Epithelial cell of prostate (primary cell): ENCODE measurements at regions not wholly inside any gene's neighbourhood (a gene's known extent, or its start where the extent isn't known, plus 50 kb on each side); places are given as distances from the start of the nearest gene placed in this dataset.

Experiments
- DNase-seq: peaks from one replicate; pipeline ENCODE4 v3.0.0-alpha.2; 2011; ENCODE audit warnings: low read depth, low spot score
- H3K27ac ChIP-seq: fragments of 450-650 bp; 2 replicates; pipeline ENCODE4 v1.5.1; 2017; ENCODE audit warnings: mild to moderate bottlenecking

DNA sequence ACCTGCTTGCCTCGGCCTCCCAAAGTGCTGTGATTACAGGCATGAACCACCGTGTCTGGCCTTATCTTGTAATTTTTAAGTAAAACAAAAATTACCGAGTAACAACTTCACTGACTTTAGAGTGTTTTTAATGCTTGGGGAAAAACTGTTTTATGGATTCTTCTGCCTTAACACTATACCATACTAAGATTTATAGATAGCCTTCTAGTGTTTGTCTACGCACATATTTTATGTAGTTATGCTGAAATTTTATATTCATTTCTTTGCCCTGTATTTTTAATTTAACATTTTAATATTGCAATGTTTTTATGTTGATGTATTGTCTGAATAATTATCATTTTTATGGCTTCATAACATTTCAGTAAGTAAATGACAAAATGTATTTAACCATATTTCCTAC lies 96.4 kb upstream of the FTMT start:
- DNase-seq, result no peak

DNA sequence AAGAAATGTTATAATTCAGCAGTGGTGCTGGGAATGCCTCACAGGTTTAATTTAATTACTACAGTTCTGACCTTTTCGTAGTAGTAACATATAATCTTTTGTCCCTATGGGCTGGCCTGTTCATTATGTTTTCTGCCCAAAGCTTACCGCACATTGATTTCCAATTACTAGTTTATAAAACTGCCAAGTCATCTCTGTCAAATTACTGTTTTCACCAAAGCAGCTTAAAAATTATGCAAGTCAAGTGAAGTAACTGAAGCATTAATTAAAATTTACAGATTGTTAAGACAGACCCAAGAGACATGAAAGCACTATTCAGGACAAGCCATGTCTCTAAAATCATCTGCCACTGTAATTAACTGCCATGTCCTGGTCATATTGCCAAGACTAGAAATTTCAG lies 93.9 kb upstream of the FTMT start:
- no peak overlapping the region for H3K27ac ChIP-seq
- DNase-seq, result no peak

More for the DNA sequence above, 96.4 kb upstream of the FTMT start:
- H3K27ac ChIP-seq, result no peak overlapping the region

DNA sequence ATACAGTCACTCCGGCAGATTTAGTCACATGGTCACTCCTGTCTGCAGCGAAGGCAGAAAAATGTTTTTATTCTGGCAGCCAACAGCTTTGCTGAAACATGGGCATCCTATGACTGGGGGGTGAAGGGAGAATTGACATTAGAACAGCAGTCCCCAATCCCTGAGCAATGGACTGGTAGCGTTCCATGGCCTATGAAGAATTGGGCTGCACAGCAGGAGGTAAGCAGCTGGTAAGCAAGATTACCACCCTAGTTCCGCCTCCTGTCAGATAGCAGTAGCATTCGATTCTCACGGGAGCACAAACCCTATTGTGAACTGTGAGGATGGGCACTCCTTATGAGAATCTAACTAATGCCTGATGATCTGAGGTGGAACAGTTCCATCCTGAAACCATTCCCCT lies 93.1 kb upstream of the FTMT start:
- no peak overlapping the region for H3K27ac ChIP-seq
- no peak for DNase-seq

- no peak overlapping the region for H3K27ac ChIP-seq
- no peak for DNase-seq
Measured at GRCh38 chr5:121762426-121762825, 89.3 kb upstream of the FTMT start.

DNA sequence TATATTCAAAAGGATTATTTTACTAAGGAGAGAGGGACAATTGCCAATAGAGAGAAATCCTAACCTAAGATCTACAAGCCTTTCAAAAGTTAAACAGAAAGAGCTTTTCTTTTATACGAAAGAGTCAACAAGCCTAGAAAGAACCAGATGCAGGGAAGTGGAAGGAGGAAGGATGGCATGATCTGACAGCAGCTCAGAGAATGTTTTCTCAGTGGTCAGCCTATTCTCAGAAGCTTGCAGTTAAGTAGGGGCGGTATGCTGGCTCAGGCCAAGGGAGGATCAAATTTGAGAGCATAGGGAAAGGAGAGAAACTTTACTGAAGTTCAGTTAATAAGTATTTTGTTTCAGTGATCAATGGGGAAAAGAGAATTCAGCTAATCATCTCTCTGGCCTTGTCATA lies 88.0 kb upstream of the FTMT start:
- H3K27ac ChIP-seq, result no peak overlapping the region
- no peak for DNase-seq

- no peak overlapping the region for H3K27ac ChIP-seq
- no peak for DNase-seq
Measured at GRCh38 chr5:121780406-121780805, 71.3 kb upstream of the FTMT start.

DNA sequence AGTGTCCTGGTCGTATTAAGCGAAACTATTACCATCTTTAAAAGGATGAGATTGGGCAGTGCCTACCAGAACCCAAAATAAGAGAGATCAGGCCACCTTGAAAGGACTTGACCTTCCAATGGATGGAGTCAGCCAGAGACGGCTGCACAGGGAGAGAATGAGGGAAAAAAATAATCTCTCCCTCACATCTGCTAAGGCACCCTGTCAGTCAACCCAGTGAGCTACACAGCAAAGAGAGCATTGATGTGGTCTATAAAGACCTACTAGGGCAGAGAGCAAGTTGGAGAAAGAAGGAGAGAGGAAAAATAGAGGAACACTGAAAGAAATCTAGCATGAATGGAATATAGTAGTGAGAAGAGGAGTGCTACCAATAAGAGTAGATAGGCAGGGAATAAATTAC lies 68.0 kb upstream of the FTMT start:
- no peak overlapping the region for H3K27ac ChIP-seq
- DNase-seq, result no peak

DNA sequence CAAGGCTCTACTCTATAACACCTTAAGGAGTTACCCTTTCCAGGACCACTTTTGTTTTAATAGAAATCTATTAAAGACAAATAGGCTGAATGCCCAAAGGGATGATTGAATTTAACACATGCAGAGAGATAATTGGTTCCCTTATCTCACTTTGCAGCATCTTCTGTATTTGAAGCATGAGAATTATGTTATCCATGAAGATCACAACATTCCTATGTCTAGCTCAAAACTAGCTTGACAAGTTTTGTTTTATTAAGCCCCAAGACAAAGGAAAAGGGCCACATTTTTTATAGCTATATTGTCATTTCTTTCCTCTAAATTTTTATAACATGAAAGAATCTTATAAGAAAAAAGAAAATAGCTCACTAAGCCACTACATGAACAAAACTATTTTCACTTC lies 57.9 kb upstream of the FTMT start:
- no peak overlapping the region for H3K27ac ChIP-seq
- no peak for DNase-seq

DNA sequence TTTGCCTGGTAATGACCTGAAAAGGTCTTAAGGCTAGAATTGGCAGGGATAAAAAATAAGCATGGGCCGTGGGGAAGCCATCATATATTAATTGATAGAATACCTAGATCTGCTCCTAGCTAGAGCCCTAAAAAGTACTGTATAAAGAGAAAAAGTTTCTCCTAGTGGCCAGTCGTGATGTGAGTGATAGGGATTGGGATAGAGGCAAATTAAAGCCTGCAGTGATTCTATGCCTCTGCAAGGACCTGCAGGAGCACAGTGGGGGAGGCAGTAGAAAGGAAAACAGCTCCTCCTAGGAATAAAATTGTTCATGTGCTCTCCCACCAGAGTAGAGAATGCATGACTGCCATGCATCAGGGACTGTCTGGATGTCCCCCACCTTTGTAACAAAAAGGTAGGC lies 56.2 kb upstream of the FTMT start:
- H3K27ac ChIP-seq, result no peak overlapping the region
- DNase-seq, result no peak

DNA sequence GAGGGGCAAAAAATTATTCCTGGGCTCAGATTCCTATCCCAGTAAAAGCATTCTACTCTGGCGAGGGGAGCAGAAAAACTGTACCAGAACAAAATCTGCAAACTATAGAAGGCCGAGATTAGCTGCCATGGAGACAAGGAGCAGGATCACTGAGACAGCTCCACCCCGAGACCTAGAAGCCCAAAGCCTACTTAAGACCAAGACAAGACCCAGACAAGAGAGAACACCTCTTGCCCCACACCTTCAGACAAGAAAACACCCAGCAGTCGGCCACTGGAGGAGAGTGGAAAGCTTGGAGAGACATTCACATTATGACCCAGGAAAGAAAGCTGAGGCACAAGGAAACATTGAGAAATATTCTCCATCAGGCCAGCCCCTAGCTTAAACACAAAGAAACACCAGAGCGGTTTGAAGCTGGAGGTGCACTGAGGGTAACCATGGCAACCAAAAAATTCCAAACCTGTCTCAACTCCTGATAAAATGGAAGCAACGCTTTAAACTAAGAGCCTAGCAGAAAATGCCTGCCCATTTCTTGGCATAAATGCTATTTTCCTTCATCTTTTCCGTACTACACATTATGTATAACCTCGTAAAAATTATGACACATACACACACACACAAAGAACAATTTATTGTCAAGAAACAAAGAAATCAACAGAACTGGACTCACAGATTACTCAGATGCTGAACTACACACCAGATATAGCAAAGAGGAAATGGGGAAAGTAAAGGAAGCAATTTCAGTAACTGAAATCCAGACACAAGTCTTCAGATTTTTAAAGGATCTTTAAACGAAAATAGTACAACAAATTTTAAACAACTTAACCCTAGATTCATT lies 53.8 kb upstream of the FTMT start:
- DNase-seq, result peak; percentile 3
- no peak overlapping the region for H3K27ac ChIP-seq
